Lower lobe of right lung (tissue), 2 donors: ENCODE measurements at regions not wholly inside any gene's neighbourhood (a gene's known extent, or its start where the extent isn't known, plus 50 kb on each side); places are given as distances from the start of the nearest gene placed in this dataset.

ENCODE experiments used
- ATAC-seq, 2 donors: fragments of 200-7000 bp; cut with Tn5 transposase; one replicate each; pipeline ENCODE4 v1.9.1; 2020 to 2022; ENCODE audit warnings: mild to moderate bottlenecking in 2 of 2, moderate library complexity in 2 of 2
- DNase-seq: peaks from one replicate; pipeline ENCODE4 v3.0.0-alpha.2; 2020
- H3K27ac ChIP-seq: fragments of 200-600 bp; one replicate; pipeline ENCODE4 v1.8.0; 2022
- H3K27me3 ChIP-seq: fragments of 200-600 bp; one replicate; pipeline ENCODE4 v1.8.0; 2022; ENCODE audit warnings: low read depth
- H3K36me3 ChIP-seq: fragments of 200-600 bp; one replicate; pipeline ENCODE4 v1.8.0; 2022; ENCODE audit warnings: mild to moderate bottlenecking
- H3K4me1 ChIP-seq: fragments of 200-600 bp; one replicate; pipeline ENCODE4 v1.8.0; 2022
- H3K4me3 ChIP-seq: fragments of 200-600 bp; one replicate; pipeline ENCODE4 v1.8.0; 2022; ENCODE audit warnings: mild to moderate bottlenecking
- H3K9me3 ChIP-seq: fragments of 200-600 bp; one replicate; pipeline ENCODE4 v1.8.0; 2022
- CTCF ChIP-seq: fragments of 200-600 bp; IDR thresholded peaks from one replicate; pipeline ENCODE4 v1.8.0; 2022; ENCODE audit warnings: antibody characterized with exemption, mild to moderate bottlenecking
- intact Hi-C: fragments of 100-400 bp; cut with DNase I; formaldehyde crosslinking; loops from one replicate; pipeline ENCODE4 v1.11.0; 2022
- donor health status: DM: no; HTN: yes; CAD: no; lungs with severe emphysema.

GRCh38 chr4:162921178-162921785 is 245.4 kb downstream of the NAF1 start:
- Histone ChIP-seq H3K27me3 (no peaks in the 10 kb centered on the region), H3K36me3 (no peaks in the 10 kb centered on the region), H3K4me3 (no peak overlapping the region), H3K9me3 (peaks cover 9% of the 10 kb centered on the region), H3K27ac (no peak overlapping the region), H3K4me1 (no peaks in the 10 kb centered on the region)
- DNase-seq (no peak), ATAC-seq (no peak)
- TF ChIP-seq CTCF: no peak
- intact Hi-C loops: no loop called here

GRCh38 chr4:162920649-162921048 is 246.0 kb downstream of the NAF1 start:
- Histone ChIP-seq H3K27ac (no peak overlapping the region), H3K9me3 (peaks cover 9% of the 10 kb centered on the region), H3K4me1 (no peaks in the 10 kb centered on the region), H3K4me3 (no peak overlapping the region), H3K36me3 (no peaks in the 10 kb centered on the region), H3K27me3 (no peaks in the 10 kb centered on the region)
- ATAC-seq (no peak), DNase-seq (no peak)
- intact Hi-C loops: no loop called here
- no peak for TF ChIP-seq CTCF

GRCh38 chr4:162912482-162912881 is 254.2 kb downstream of the NAF1 start:
- intact Hi-C loops: no loop called here
- DNase-seq: no peak
- peaks cover 8% of the 10 kb centered on the region for H3K9me3 ChIP-seq
- no peak for ATAC-seq
- H3K27me3 ChIP-seq: no peaks in the 10 kb centered on the region
- H3K4me3 ChIP-seq: no peak overlapping the region
- no peak for TF ChIP-seq CTCF
- H3K27ac ChIP-seq: no peak overlapping the region
- H3K4me1 ChIP-seq: no peaks in the 10 kb centered on the region
- no peaks in the 10 kb centered on the region for H3K36me3 ChIP-seq

GRCh38 chr4:162911349-162911748 is 255.3 kb downstream of the NAF1 start:
- Histone ChIP-seq H3K36me3 (no peaks in the 10 kb centered on the region), H3K27me3 (no peaks in the 10 kb centered on the region), H3K4me1 (no peaks in the 10 kb centered on the region), H3K27ac (no peak overlapping the region), H3K4me3 (no peak overlapping the region), H3K9me3 (no peaks in the 10 kb centered on the region)
- ATAC-seq: no peak
- intact Hi-C loops: no loop called here
- no peak for TF ChIP-seq CTCF
- no peak for DNase-seq

- no peak for DNase-seq
- H3K27me3 ChIP-seq: no peaks in the 10 kb centered on the region
- TF ChIP-seq CTCF: no peak
- intact Hi-C loops: no loop called here
- H3K36me3 ChIP-seq: no peaks in the 10 kb centered on the region
- no peaks in the 10 kb centered on the region for H3K4me1 ChIP-seq
- ATAC-seq: no peak
- H3K27ac ChIP-seq: no peak overlapping the region
- no peak overlapping the region for H3K4me3 ChIP-seq
- H3K9me3 ChIP-seq: no peaks in the 10 kb centered on the region
These were observed 256.7 kb downstream of the NAF1 start for GRCh38 chr4:162909952-162910351.

GRCh38 chr4:162894387-162894786 is 272.3 kb downstream of the NAF1 start:
- Histone ChIP-seq H3K9me3 (no peaks in the 10 kb centered on the region), H3K36me3 (no peaks in the 10 kb centered on the region), H3K27me3 (no peaks in the 10 kb centered on the region), H3K27ac (no peak overlapping the region), H3K4me1 (no peaks in the 10 kb centered on the region), H3K4me3 (no peak overlapping the region)
- ATAC-seq: no peak
- TF ChIP-seq CTCF: no peak
- intact Hi-C loops: no loop called here
- no peak for DNase-seq
